ENCODE measurements at regions not wholly inside any gene's neighbourhood (a gene's known extent, or its start where the extent isn't known, plus 50 kb on each side); places are given as distances from the start of the nearest gene placed in this dataset.

DNA sequence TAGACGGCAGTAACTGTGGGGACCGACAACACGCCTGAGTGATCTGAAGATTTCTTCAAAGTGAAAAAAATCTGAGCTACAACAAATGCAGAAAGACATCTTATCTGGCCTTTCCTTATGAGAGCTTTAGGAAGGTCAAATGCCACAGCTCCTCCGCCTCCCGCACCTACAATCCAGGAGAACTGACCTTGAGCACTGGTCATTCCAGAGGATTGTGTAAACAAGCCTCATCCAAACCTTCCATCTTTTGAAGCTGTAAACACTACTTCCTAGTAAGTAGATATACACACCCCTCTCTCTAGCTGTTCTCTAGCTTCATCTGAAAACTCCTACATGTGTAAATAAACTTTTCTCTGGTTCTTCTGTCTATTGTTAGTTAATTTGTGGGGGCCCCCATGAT lies 76.9 kb downstream of the CD24 start:
- TF ChIP-seq, protein P1, sequence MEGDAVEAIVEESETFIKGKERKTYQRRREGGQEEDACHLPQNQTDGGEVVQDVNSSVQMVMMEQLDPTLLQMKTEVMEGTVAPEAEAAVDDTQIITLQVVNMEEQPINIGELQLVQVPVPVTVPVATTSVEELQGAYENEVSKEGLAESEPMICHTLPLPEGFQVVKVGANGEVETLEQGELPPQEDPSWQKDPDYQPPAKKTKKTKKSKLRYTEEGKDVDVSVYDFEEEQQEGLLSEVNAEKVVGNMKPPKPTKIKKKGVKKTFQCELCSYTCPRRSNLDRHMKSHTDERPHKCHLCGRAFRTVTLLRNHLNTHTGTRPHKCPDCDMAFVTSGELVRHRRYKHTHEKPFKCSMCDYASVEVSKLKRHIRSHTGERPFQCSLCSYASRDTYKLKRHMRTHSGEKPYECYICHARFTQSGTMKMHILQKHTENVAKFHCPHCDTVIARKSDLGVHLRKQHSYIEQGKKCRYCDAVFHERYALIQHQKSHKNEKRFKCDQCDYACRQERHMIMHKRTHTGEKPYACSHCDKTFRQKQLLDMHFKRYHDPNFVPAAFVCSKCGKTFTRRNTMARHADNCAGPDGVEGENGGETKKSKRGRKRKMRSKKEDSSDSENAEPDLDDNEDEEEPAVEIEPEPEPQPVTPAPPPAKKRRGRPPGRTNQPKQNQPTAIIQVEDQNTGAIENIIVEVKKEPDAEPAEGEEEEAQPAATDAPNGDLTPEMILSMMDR (IDR thresholded peaks at IDR 0.05 in 2 of 3, conservative IDR thresholded peaks at IDR 0.05 in 1 of 3; ENCODE audit: borderline replicate concordance in 1 of 3, insufficient read depth in 1 of 3, low read depth in 2 of 3, low read length in 2 of 3) = no peak
- TF ChIP-seq SIN3A (IDR thresholded peaks at IDR 0.05; ENCODE audit: low read depth) = no peak
- TF ChIP-seq, protein P2, sequence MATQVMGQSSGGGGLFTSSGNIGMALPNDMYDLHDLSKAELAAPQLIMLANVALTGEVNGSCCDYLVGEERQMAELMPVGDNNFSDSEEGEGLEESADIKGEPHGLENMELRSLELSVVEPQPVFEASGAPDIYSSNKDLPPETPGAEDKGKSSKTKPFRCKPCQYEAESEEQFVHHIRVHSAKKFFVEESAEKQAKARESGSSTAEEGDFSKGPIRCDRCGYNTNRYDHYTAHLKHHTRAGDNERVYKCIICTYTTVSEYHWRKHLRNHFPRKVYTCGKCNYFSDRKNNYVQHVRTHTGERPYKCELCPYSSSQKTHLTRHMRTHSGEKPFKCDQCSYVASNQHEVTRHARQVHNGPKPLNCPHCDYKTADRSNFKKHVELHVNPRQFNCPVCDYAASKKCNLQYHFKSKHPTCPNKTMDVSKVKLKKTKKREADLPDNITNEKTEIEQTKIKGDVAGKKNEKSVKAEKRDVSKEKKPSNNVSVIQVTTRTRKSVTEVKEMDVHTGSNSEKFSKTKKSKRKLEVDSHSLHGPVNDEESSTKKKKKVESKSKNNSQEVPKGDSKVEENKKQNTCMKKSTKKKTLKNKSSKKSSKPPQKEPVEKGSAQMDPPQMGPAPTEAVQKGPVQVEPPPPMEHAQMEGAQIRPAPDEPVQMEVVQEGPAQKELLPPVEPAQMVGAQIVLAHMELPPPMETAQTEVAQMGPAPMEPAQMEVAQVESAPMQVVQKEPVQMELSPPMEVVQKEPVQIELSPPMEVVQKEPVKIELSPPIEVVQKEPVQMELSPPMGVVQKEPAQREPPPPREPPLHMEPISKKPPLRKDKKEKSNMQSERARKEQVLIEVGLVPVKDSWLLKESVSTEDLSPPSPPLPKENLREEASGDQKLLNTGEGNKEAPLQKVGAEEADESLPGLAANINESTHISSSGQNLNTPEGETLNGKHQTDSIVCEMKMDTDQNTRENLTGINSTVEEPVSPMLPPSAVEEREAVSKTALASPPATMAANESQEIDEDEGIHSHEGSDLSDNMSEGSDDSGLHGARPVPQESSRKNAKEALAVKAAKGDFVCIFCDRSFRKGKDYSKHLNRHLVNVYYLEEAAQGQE (IDR thresholded peaks at IDR 0.05; ENCODE audit: low read depth) = no peak
- TF ChIP-seq POLR2A (IDR thresholded peaks at IDR 0.05; ENCODE audit: borderline replicate concordance, extremely low read depth, insufficient read depth, insufficient read length) = no peak
- TF ChIP-seq, protein P3, sequence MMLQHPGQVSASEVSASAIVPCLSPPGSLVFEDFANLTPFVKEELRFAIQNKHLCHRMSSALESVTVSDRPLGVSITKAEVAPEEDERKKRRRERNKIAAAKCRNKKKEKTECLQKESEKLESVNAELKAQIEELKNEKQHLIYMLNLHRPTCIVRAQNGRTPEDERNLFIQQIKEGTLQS (IDR thresholded peaks at IDR 0.05) = no peak
- no peak for TF ChIP-seq POLR2AphosphoS5 (IDR thresholded peaks at IDR 0.05; ENCODE audit: low read depth, low read length)
- TF ChIP-seq EGR1 (IDR thresholded peaks at IDR 0.05; ENCODE audit: low read depth) = no peak
- no peak for TF ChIP-seq CEBPB (IDR thresholded peaks at IDR 0.05; ENCODE audit: low read depth)
- no peak for TF ChIP-seq EZH2 (IDR thresholded peaks at IDR 0.05)
- TF ChIP-seq, protein P4, sequence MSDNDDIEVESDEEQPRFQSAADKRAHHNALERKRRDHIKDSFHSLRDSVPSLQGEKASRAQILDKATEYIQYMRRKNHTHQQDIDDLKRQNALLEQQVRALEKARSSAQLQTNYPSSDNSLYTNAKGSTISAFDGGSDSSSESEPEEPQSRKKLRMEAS (IDR thresholded peaks at IDR 0.05) = no peak
